ENCODE measurements at regions not wholly inside any gene's neighbourhood (a gene's known extent, or its start where the extent isn't known, plus 50 kb on each side); places are given as distances from the start of the nearest gene placed in this dataset.

- DNase-seq: no peak
Observed at GRCh38 chr1:95685081-95685480, 451.1 kb downstream of the RWDD3 start.

DNA sequence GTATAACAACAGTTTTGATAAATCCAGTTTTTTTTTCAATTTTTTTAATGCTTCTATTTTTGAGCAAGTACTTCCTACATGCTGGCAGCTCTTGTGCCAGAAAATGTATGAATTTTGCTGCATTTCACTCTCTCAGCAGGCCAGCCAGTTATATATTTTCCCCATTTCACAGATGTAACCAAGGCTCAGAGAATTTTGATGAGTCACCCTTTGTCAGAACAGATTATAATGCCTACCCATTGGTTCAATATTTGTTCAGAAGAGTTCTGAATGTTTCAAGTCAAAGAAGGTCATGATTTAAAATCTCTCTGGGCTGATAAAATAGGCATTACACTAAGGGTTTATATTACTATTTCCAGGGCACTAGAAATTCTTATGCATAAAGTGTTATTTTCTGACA, 452.2 kb downstream of the RWDD3 start:
- no peak for DNase-seq

DNA sequence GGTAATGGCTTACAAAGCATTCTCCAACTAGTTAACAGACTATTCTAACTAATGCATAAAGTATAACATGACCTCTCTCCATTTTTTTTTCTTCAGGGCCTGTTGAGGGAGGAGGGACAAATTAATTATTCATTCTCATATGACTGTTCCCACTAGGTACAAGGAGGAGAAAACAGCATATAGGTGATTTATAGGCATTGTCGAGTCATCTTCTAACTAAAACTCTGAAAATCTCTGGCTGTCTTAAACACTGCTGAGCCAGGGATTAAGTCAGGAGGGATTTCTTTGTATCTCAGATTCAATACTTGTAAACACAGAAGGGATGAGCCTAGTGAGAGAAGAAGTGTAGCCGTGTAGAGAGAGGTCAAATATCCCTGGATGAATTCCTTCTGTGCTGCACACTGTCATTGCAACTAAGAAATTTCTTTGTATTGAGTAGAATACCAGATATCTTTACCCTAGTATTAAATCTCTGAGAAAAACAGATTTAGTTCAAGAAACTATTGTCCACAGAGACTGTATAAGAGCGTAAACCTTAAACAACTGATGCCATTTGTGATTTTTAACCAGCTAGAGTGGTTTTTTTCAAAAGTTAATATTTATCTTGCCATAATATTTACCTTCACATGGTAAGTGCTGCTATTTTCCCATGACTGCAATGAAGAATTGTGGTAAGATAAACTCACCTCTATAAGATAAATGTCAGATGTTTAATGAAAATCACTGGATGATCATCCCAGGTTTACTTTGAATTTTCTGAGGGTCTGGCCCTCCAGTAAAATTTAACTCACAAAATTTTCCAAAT, 465.3 kb downstream of the RWDD3 start:
- DNase-seq: no peak

DNA sequence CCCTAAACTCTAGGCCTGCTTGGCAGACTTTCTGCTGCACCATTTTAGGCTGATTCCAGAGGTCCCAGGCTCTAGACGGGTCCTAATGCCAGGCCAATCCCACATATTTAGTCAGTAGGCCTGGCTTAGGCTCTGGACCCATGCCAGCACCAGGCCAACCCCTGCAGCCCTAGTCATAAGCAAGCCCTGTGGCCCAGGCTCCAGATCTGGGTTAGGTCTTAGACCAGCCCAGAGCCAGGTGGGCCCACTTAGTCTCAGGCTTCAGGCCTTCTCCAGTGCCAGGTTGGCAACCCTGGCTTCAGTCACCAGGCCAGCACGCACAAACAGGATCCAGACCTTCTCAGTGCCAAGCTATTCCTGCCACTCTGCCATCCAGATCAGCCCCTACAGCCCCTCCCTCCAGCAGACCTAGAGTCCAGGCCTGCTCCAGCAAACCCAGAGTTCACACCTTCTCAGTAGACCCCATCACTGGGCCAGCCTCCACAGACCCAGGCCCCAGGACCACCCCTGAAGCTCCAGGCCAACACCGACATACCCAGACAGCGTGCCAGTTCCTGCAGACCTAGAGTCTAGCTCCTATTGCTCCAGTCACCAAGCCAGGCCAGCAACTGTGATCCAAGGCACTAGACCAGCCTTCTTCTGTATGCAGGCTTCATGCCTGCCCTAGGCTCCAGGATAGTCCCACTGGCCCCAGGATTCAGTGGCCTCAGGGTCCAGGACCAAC, 467.6 kb downstream of the RWDD3 start:
- DNase-seq: no peak

- no peak for DNase-seq
Observed at GRCh38 chr1:95703046-95703445, 469.0 kb downstream of the RWDD3 start.

- no peak for DNase-seq
Observed at GRCh38 chr1:95716097-95716496, 482.1 kb downstream of the RWDD3 start.

- no peak for DNase-seq
Observed at GRCh38 chr1:95716550-95716949, 482.5 kb downstream of the RWDD3 start.

DNA sequence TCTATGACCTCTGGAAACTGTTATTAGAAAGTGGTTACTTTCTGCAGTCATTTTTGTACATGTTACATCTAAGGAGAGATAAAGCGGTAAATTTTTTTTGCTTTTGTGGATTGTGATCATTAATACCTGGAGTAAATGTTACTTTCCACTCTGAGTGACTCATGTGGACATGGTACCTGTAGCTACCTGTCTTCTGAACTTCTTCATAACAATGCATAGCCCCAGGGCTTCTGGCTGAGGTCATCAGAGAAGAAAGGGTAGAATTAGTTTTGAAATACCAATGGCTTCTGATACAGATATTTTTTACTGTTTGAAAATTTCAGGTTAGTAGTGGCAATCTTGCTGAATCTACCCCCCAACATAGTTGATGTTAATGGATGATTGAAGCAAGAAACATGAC, 489.3 kb downstream of the RWDD3 start:
- DNase-seq: no peak

GRCh38 chr1:95728841-95729240, 494.8 kb downstream of the RWDD3 start:
- no peak for DNase-seq

GRCh38 chr1:95730986-95731385, 497.0 kb downstream of the RWDD3 start:
- DNase-seq: no peak

- no peak for DNase-seq
Observed at GRCh38 chr1:95731466-95731865, 497.5 kb downstream of the RWDD3 start.

- DNase-seq: no peak
Observed at GRCh38 chr1:95733031-95733430, 499.0 kb downstream of the RWDD3 start.

DNA sequence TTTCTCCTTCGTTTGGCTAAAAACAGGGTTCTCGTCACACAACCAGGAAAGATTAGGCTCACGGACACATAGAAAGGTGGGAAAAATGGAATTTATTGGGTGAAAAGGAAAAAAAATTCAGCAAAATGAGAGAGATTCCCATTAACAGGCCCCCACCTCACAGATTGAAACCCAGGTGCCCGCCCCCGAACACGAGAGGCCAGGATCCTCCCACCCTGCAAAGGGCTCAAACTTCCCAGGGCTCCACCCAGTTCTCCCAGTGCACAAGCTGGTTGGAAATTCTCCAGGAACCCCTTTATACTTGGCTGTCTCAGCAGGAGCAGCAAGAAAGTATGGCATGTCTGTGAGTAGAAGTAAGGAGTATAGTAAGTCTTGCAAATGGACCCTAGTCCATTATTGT, 499.7 kb downstream of the RWDD3 start:
- DNase-seq: no peak

DNA sequence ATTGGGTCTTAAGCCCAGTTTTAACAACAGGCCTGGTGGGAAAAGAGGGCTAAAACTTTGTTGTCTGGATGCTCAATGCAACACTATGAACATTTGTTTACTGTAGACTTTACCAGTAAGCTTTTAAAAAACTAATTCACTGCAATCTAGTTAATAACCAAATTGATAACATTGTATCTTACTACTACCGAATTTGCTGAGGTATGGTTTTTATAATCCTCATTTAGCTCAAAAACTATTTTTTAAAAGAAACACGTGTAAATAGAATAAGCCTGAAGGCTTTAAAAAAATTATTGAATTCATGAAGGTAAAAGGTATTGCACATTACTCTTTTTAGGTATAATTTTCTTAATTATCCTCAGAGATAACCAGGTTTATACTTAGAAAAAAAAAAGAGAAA, 500.6 kb downstream of the RWDD3 start:
- DNase-seq: no peak

DNA sequence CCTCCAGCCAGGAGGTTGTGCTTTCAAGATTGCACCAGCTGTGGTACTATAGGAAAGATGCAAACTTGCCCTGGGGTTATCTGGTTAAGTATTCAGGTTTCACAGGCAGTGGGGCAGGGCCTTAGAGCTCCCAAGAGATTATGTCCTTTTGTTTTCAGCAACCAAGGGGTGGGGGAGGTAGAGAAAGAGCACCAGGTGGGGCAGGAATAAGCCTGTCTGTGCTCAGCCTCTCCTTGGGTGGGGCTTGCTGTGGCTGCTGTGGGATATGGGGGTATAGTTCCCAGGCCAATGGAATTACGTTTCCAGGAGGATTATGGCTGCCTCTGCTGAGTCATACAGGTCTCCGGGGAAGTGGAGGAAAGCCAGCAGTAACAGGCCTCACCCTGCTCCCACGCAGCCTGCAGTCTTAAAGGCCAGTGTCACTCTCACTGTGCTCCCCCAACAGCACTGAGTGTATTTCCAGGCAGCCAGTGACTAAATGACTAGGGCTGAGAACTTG, 508.6 kb downstream of the RWDD3 start:
- no peak for DNase-seq

GRCh38 chr1:95744731-95745130, 510.7 kb downstream of the RWDD3 start:
- no peak for DNase-seq

- no peak for DNase-seq
Observed at GRCh38 chr1:95752515-95753381, 518.7 kb downstream of the RWDD3 start.

DNA sequence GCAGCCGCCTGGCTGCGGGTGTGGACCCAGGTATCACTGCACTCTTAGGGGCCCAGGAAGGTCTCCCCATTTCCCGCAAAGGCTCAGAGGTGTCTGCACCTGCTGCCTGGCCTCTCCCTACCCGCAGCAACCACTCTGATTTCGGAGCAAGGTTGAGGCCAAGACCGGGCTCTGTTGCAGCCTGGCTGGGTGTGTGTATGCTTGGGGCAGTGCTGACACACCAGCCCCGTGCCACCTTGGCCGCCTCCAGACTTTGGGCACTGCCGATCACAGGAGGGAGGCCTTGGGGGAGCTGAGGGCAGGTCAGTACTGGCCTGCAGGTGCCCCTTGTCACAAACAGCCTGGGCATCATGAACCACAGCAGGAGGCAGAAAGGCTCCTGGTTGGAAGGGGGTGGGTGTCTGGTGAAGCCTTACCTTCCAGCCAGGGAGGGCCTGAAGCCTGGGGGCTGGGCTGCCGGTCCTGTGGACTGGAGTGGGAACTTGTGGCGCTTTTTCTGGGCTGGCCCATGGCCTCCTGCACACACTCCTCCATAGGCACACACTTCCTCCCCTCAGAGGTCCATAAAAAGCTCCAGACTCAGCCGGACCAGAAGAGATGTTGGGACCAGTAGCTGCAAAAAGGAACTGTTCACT, 519.5 kb downstream of the RWDD3 start:
- DNase-seq: no peak

DNA sequence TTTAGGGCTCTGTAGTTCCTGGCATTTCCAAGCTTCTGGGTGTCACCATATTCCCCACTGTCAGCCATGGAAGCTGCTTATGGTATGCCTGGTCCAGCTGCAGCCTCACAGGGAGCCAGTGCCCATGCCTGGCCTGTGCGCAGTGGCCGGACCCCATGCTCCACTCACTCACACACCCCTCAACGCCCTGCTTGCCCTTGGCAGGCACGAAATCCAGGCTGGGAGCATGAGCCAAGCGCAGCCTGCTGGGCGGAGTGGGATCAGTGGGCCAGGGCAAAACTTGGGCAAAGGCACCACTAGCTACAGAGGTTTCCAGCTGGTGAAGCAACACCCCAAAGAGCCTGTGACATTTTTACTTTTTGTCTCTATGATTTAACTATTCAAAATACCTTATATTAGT, 520.4 kb downstream of the RWDD3 start:
- DNase-seq: no peak

DNA sequence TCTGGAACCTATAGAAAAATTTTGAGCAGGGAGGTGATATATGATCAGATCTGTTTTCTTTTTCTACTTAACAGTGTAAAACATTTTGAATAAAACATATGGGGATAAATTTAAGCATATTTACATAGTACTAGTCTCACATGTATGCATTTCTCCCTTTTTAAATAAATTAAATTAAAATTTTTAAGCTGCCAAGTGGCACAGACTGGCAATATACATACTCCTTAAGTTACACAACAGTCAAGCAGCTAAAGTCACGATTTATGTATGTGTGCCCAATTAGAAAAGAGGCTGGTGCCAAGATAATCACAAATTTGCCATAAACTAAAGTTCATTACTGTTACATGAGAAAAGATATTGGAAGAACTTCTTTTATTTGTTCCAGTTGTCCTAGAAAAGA, 532.0 kb downstream of the RWDD3 start:
- DNase-seq: no peak

GRCh38 chr1:95770581-95770980, 536.6 kb downstream of the RWDD3 start:
- DNase-seq: no peak

DNA sequence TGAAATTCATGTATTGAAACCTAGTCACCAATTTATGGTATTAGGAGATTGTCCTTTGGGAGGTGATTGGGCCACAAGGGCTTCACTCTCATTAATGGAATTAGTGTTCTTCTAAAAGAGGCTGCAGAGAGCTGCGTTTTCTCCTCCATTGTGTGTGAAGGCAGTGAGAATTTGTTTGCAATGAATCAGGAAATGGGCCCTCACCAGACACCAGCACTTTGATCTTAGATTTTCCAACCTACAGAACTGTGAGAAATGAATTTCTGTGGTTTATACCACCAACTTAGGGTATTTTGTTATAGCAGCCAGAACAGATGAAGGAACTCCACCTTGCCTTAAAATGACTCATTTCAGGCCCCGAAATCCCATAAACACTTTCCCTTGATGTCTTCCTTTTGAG, 544.2 kb downstream of the RWDD3 start:
- no peak for DNase-seq

DNA sequence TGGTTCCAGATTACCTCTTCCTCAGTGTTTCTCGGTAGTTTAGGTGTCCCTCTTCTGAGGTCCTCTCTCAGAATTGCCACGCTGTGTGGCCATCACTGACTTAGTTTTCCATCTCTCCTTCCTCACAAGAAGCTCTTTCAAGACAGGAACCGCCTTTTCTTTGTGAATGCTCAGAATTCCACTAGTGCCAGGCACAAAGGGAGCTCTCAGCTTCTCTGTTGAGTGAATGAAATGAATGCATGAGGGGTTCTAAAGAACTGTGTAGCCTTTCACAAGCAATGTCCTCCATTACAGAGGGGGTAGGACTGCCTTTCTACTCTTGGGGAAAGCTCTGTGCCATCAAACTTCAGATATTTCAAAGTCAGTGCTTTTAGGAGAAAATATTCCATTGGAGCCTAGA, 546.8 kb downstream of the RWDD3 start:
- no peak for DNase-seq

All from GF-D8 (cell line).